ENCODE measurements at regions not wholly inside any gene's neighbourhood (a gene's known extent, or its start where the extent isn't known, plus 50 kb on each side); places are given as distances from the start of the nearest gene placed in this dataset.

DNA sequence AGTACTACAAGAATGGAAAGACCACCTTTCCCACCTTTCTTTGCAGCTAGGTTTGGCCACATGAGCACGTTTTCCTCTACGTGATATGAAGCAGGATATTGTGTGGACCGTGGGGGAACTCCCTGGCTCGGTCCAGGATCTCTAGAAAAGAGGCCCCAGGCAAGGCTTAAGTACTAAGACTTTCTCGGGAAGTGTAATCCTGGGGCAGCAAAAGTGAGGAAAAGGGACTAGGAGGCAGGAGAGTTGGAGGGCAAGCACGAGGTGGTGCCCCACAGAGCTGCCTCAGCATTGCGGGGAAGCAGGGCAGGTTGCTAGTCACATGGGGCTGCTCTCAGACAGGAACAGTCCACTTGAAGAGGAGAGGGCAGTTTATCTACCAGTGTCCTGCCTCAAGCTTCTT, 235.1 kb downstream of the GADD45G start:
- Histone ChIP-seq H3K27ac (ENCODE audit: extremely low read depth, low read depth, low read length) (no peak overlapping the region), H3K4me3 (ENCODE audit: low read depth, low read length) (no peak overlapping the region), H3K9me3 (ENCODE audit: control insufficient read depth, insufficient read depth, low read depth, low read length) (no peaks in the 10 kb centered on the region), H3K4me1 (ENCODE audit: control insufficient read depth, insufficient read depth, low read length) (no peaks in the 10 kb centered on the region), H3K36me3 (ENCODE audit: control insufficient read depth in 2 of 2, insufficient read depth in 1 of 2, low read length in 2 of 2) (no peaks in the 10 kb centered on the region)
- ChIA-PET POLR2A (no interaction called here), CTCF (interaction anchor here (1.1 to 1.7 kb wide), 3 partner anchors 237 to 260 kb away, joined by 3 to 5 read pairs (median 3); no protein-coding TSS in a partner anchor)
- TF ChIP-seq, protein P1, sequence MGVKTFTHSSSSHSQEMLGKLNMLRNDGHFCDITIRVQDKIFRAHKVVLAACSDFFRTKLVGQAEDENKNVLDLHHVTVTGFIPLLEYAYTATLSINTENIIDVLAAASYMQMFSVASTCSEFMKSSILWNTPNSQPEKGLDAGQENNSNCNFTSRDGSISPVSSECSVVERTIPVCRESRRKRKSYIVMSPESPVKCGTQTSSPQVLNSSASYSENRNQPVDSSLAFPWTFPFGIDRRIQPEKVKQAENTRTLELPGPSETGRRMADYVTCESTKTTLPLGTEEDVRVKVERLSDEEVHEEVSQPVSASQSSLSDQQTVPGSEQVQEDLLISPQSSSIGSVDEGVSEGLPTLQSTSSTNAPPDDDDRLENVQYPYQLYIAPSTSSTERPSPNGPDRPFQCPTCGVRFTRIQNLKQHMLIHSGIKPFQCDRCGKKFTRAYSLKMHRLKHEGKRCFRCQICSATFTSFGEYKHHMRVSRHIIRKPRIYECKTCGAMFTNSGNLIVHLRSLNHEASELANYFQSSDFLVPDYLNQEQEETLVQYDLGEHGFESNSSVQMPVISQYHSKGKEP (tag by site-specific recombination; IDR thresholded peaks at IDR 0.05), result no peak
- TF ChIP-seq ZNF548 (tag by site-specific recombination; IDR thresholded peaks at IDR 0.05) (no peak), ZSCAN16 (tag by site-specific recombination; IDR thresholded peaks at IDR 0.05) (no peak), ZNF311 (tag by site-specific recombination; IDR thresholded peaks at IDR 0.05; ENCODE audit: borderline replicate concordance) (no peak), ZNF701 (tag by site-specific recombination; IDR thresholded peaks at IDR 0.05) (no peak), ZNF426 (tag by site-specific recombination; IDR thresholded peaks at IDR 0.05) (no peak), ZNF600 (tag by site-specific recombination; IDR thresholded peaks at IDR 0.05) (no peak), ZFP37 (tag by site-specific recombination; IDR thresholded peaks at IDR 0.05) (no peak), ZBTB21 (tag by site-specific recombination; IDR thresholded peaks at IDR 0.05) (no peak), ZSCAN23 (tag by site-specific recombination; IDR thresholded peaks at IDR 0.05) (no peak), ZNF664 (tag by site-specific recombination; IDR thresholded peaks at IDR 0.05) (no peak), ZNF16 (tag by site-specific recombination; IDR thresholded peaks at IDR 0.05; ENCODE audit: low read depth) (no peak), ZNF394 (tag by site-specific recombination; IDR thresholded peaks at IDR 0.05; ENCODE audit: borderline replicate concordance) (no peak), GLIS2 (tag by site-specific recombination; IDR thresholded peaks at IDR 0.05) (no peak), ZNF48 (tag by site-specific recombination; IDR thresholded peaks at IDR 0.05) (no peak), OSR2 (tag by site-specific recombination; IDR thresholded peaks at IDR 0.05) (no peak)
- TF ChIP-seq, protein P2, sequence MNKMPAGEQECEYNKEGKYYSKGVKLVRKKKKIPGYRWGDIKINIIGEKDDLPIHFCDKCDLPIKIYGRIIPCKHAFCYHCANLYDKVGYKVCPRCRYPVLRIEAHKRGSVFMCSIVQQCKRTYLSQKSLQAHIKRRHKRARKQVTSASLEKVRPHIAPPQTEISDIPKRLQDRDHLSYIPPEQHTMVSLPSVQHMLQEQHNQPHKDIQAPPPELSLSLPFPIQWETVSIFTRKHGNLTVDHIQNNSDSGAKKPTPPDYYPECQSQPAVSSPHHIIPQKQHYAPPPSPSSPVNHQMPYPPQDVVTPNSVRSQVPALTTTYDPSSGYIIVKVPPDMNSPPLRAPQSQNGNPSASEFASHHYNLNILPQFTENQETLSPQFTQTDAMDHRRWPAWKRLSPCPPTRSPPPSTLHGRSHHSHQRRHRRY (tag by site-specific recombination; IDR thresholded peaks at IDR 0.05), result no peak
- TF ChIP-seq, protein P3, sequence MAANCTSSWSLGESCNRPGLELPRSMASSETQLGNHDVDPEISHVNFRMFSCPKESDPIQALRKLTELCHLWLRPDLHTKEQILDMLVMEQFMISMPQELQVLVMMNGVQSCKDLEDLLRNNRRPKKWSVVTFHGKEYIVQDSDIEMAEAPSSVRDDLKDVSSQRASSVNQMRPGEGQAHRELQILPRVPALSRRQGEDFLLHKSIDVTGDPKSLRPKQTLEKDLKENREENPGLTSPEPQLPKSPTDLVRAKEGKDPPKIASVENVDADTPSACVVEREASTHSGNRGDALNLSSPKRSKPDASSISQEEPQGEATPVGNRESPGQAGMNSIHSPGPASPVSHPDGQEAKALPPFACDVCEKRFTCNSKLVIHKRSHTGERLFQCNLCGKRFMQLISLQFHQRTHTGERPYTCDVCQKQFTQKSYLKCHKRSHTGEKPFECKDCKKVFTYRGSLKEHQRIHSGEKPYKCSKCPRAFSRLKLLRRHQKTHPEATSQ (tag by site-specific recombination; IDR thresholded peaks at IDR 0.05), result no peak
- TF ChIP-seq, protein P4, sequence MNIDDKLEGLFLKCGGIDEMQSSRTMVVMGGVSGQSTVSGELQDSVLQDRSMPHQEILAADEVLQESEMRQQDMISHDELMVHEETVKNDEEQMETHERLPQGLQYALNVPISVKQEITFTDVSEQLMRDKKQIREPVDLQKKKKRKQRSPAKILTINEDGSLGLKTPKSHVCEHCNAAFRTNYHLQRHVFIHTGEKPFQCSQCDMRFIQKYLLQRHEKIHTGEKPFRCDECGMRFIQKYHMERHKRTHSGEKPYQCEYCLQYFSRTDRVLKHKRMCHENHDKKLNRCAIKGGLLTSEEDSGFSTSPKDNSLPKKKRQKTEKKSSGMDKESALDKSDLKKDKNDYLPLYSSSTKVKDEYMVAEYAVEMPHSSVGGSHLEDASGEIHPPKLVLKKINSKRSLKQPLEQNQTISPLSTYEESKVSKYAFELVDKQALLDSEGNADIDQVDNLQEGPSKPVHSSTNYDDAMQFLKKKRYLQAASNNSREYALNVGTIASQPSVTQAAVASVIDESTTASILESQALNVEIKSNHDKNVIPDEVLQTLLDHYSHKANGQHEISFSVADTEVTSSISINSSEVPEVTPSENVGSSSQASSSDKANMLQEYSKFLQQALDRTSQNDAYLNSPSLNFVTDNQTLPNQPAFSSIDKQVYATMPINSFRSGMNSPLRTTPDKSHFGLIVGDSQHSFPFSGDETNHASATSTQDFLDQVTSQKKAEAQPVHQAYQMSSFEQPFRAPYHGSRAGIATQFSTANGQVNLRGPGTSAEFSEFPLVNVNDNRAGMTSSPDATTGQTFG (tag by site-specific recombination; IDR thresholded peaks at IDR 0.05; ENCODE audit: borderline replicate concordance), result no peak
- TF ChIP-seq, protein P5, sequence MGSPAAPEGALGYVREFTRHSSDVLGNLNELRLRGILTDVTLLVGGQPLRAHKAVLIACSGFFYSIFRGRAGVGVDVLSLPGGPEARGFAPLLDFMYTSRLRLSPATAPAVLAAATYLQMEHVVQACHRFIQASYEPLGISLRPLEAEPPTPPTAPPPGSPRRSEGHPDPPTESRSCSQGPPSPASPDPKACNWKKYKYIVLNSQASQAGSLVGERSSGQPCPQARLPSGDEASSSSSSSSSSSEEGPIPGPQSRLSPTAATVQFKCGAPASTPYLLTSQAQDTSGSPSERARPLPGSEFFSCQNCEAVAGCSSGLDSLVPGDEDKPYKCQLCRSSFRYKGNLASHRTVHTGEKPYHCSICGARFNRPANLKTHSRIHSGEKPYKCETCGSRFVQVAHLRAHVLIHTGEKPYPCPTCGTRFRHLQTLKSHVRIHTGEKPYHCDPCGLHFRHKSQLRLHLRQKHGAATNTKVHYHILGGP (tag by site-specific recombination; IDR thresholded peaks at IDR 0.05), result no peak
